SU-DHL-6 (cell line): ENCODE measurements at regions not wholly inside any gene's neighbourhood (a gene's known extent, or its start where the extent isn't known, plus 50 kb on each side); places are given as distances from the start of the nearest gene placed in this dataset.
"Not testable (repeated sequence)": the region's sequence is repeated elsewhere in the genome, so short reads cannot be mapped to it uniquely, and the experiment has no call there.

ENCODE experiments used
- H2AFZ ChIP-seq: fragments of 200-600 bp; sonication (generic); 2 replicates; pipeline ENCODE4 v1.6.1; 2014; ENCODE audit warnings: low read depth, mild to moderate bottlenecking, moderate library complexity, mixed read lengths, antibody characterized with exemption, low read length; ENCODE audit not compliant: severe bottlenecking
- H3F3A ChIP-seq: fragments of 200-600 bp; shearing (Covaris generic); 2 replicates; pipeline ENCODE4 v1.6.0; 2016; ENCODE audit warnings: antibody characterized with exemption, mild to moderate bottlenecking; ENCODE audit not compliant: insufficient read depth
- H3K27ac ChIP-seq: fragments of 200-600 bp; sonication (generic); 2 replicates; pipeline ENCODE4 v1.5.1; 2016; ENCODE audit warnings: low read depth, mild to moderate bottlenecking, low read length, moderate library complexity, mixed read lengths
- H3K27me3 ChIP-seq: fragments of 200-600 bp; sonication (generic), shearing (Covaris generic); 2 replicates; pipeline ENCODE4 v1.6.0; 2014; ENCODE audit warnings: mild to moderate bottlenecking, low read length
- H3K36me3 ChIP-seq: fragments of 200-600 bp; sonication (generic); 2 replicates; pipeline ENCODE4 v1.6.1; 2014; ENCODE audit warnings: mild to moderate bottlenecking, low read length, mixed read lengths
- H3K4me2 ChIP-seq: fragments of 300-600, 200-600 bp; shearing (Covaris generic), sonication (generic); 2 replicates; pipeline ENCODE4 v1.6.0; 2014; ENCODE audit warnings: low read length, low read depth, mild to moderate bottlenecking; ENCODE audit not compliant: poor library complexity, severe bottlenecking
- H3K4me3 ChIP-seq: fragments of 200-600 bp; sonication (generic); 2 replicates; pipeline ENCODE4 v1.5.1; 2014; ENCODE audit warnings: antibody characterized with exemption, low read length, mild to moderate bottlenecking, mixed read lengths; ENCODE audit not compliant: insufficient read depth, poor library complexity, severe bottlenecking
- H3K79me2 ChIP-seq: fragments of 200-600 bp; sonication (generic); 2 replicates; pipeline ENCODE4 v1.6.1; 2014; ENCODE audit warnings: mild to moderate bottlenecking, low read length, moderate library complexity; ENCODE audit not compliant: insufficient read depth
- H3K9ac ChIP-seq: fragments of 200-600 bp; sonication (generic); 2 replicates; pipeline ENCODE4 v1.7.0; 2014; ENCODE audit warnings: mild to moderate bottlenecking, low read length
- H3K9me2 ChIP-seq: fragments of 200-600 bp; sonication (generic); replicated peaks from 2 replicates; pipeline ENCODE4 v1.6.1; 2014; ENCODE audit warnings: low read length; ENCODE audit not compliant: insufficient read depth
- H3K9me3 ChIP-seq: fragments of 200-600 bp; sonication (generic); 2 replicates; pipeline ENCODE4 v1.6.1; 2014; ENCODE audit warnings: low read length, mixed read lengths; ENCODE audit not compliant: insufficient read depth
- H4K20me1 ChIP-seq: fragments of 200-600 bp; sonication (generic); 2 replicates; pipeline ENCODE4 v1.6.1; 2014; ENCODE audit warnings: low read depth, mild to moderate bottlenecking, antibody characterized with exemption, low read length, moderate library complexity, mixed read lengths
- CTCF ChIP-seq: fragments of 200-600 bp; sonication (generic); IDR thresholded peaks from one replicate; pipeline ENCODE4 v1.5.1; 2017; ENCODE audit warnings: antibody characterized with exemption, mild to moderate bottlenecking, low read length, moderate library complexity; ENCODE audit not compliant: insufficient read depth, poor library complexity, severe bottlenecking
- EZH2phosphoT487 ChIP-seq: fragments of 200-600 bp; sonication (generic), shearing (Covaris generic); conservative IDR thresholded peaks from 2 replicates; pipeline ENCODE4 v1.6.1; 2018; ENCODE audit warnings: mild to moderate bottlenecking, antibody characterized with exemption, low read length, moderate library complexity, mixed read lengths

- Histone ChIP-seq H2AFZ (no peak overlapping the region), H3K27me3 (no peaks in the 10 kb centered on the region)
- TF ChIP-seq CTCF, result no peak
- no peak for TF ChIP-seq EZH2phosphoT487
These were observed 340.0 kb upstream of the SLITRK5 start for GRCh38 chr13:87331178-87331577.

GRCh38 chr13:87333599-87333998, 337.6 kb upstream of the SLITRK5 start:
- no peaks in the 10 kb centered on the region for H4K20me1 ChIP-seq
- no peak for TF ChIP-seq CTCF
- TF ChIP-seq EZH2phosphoT487, result no peak
- no peak overlapping the region for H3K27ac ChIP-seq

More at GRCh38 chr13:87331178-87331577, 340.0 kb upstream of the SLITRK5 start:
- Histone ChIP-seq H3K79me2 (no peaks in the 10 kb centered on the region), H3K27ac (no peak overlapping the region), H3K9me3 (no peaks in the 10 kb centered on the region), H3K9me2 (no peaks in the 10 kb centered on the region), H3K36me3 (no peaks in the 10 kb centered on the region), H3F3A (no peaks in the 10 kb centered on the region), H4K20me1 (no peaks in the 10 kb centered on the region), H3K9ac (no peak overlapping the region), H3K4me2 (no peak overlapping the region), H3K4me3 (no peak overlapping the region)

GRCh38 chr13:87334176-87334575, 337.0 kb upstream of the SLITRK5 start:
- Histone ChIP-seq H3K9me3 (no peaks in the 10 kb centered on the region), H3F3A (no peaks in the 10 kb centered on the region)
- no peak for TF ChIP-seq EZH2phosphoT487
- no peak for TF ChIP-seq CTCF

More at GRCh38 chr13:87333599-87333998, 337.6 kb upstream of the SLITRK5 start:
- Histone ChIP-seq H3K4me2 (no peak overlapping the region), H3K9me2 (no peaks in the 10 kb centered on the region), H3F3A (no peaks in the 10 kb centered on the region), H3K27me3 (no peaks in the 10 kb centered on the region), H3K9me3 (no peaks in the 10 kb centered on the region), H3K79me2 (no peaks in the 10 kb centered on the region), H3K36me3 (no peaks in the 10 kb centered on the region), H2AFZ (no peak overlapping the region), H3K4me3 (no peak overlapping the region), H3K9ac (no peak overlapping the region)

GRCh38 chr13:87336346-87336889, 334.8 kb upstream of the SLITRK5 start:
- not testable (repeated sequence) for H3K27ac ChIP-seq, H4K20me1 ChIP-seq, H3K9me3 ChIP-seq, H3F3A ChIP-seq, H3K79me2 ChIP-seq, H3K9me2 ChIP-seq, H3K9ac ChIP-seq, H3K36me3 ChIP-seq, H3K4me2 ChIP-seq, H3K27me3 ChIP-seq, H3K4me3 ChIP-seq, H2AFZ ChIP-seq

More at GRCh38 chr13:87334176-87334575, 337.0 kb upstream of the SLITRK5 start:
- Histone ChIP-seq H3K27ac (no peak overlapping the region), H3K36me3 (no peaks in the 10 kb centered on the region), H3K9me2 (no peaks in the 10 kb centered on the region), H3K9ac (no peak overlapping the region), H4K20me1 (no peaks in the 10 kb centered on the region), H3K4me3 (no peak overlapping the region), H2AFZ (no peak overlapping the region), H3K4me2 (no peak overlapping the region), H3K27me3 (no peaks in the 10 kb centered on the region), H3K79me2 (no peaks in the 10 kb centered on the region)
